GM12865 (cell line): ENCODE measurements at regions not wholly inside any gene's neighbourhood (a gene's known extent, or its start where the extent isn't known, plus 50 kb on each side); places are given as distances from the start of the nearest gene placed in this dataset.

ENCODE experiments used
- DNase-seq: peaks from one replicate; pipeline ENCODE4 v3.0.0; 2010; ENCODE audit warnings: low read depth
- H3K4me3 ChIP-seq: 2 replicates; pipeline ENCODE4 v1.5.1; 2011; ENCODE audit warnings: mild to moderate bottlenecking, low read depth, low read length, control low read depth
- TF ChIP-seq, protein P1 (sequence below): IDR thresholded peaks from 2 replicates; pipeline ENCODE4 v1.5.1; 2011; ENCODE audit warnings: low read length, control low read depth, low read depth, inconsistent platforms; ENCODE audit not compliant: insufficient read depth; ENCODE audit errors: missing control alignments

DNA sequence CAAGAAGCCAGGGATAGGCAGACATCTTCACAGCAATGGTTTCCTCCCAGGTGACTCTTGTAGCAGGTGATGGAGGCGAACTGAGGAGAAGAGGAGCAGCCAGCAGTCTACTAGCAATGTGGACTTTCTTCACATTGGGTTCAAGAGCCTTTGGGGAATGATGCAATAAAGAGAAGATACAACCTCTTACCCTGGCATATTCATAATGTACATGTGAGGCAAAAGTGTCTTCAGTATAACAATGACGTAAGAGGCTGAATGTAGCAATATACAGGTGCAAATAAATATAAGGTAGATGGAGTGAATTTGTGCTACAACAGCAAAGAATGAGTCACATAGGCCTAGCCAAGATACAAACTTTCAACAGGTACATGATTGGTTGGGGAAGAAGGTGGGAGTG, 70.9 kb upstream of the SOX9 start:
- DNase-seq = no peak
- TF ChIP-seq, protein P1, sequence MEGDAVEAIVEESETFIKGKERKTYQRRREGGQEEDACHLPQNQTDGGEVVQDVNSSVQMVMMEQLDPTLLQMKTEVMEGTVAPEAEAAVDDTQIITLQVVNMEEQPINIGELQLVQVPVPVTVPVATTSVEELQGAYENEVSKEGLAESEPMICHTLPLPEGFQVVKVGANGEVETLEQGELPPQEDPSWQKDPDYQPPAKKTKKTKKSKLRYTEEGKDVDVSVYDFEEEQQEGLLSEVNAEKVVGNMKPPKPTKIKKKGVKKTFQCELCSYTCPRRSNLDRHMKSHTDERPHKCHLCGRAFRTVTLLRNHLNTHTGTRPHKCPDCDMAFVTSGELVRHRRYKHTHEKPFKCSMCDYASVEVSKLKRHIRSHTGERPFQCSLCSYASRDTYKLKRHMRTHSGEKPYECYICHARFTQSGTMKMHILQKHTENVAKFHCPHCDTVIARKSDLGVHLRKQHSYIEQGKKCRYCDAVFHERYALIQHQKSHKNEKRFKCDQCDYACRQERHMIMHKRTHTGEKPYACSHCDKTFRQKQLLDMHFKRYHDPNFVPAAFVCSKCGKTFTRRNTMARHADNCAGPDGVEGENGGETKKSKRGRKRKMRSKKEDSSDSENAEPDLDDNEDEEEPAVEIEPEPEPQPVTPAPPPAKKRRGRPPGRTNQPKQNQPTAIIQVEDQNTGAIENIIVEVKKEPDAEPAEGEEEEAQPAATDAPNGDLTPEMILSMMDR = no peak
- no peak overlapping the region for H3K4me3 ChIP-seq

DNA sequence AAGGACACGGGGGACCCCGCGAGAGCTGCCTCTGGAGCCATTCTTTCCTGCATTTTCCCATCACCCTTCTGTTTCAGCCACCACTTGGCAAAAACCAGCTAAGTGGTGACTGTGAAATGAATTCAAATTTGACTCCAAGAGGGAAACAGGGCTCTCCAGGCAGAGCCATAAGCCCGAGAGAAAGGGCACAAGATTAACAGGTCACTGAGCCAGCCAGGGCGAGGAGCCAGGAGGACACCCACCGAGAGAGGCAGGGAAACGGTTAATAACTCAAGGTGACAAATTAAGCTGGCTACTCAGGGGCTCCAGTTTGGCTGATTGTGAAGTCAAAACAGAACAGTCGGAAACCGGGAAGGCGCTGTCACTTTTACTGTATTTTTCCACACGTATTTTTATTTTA, 67.8 kb upstream of the SOX9 start:
- TF ChIP-seq, protein P1 = no peak
- no peak overlapping the region for H3K4me3 ChIP-seq
- DNase-seq = no peak

DNA sequence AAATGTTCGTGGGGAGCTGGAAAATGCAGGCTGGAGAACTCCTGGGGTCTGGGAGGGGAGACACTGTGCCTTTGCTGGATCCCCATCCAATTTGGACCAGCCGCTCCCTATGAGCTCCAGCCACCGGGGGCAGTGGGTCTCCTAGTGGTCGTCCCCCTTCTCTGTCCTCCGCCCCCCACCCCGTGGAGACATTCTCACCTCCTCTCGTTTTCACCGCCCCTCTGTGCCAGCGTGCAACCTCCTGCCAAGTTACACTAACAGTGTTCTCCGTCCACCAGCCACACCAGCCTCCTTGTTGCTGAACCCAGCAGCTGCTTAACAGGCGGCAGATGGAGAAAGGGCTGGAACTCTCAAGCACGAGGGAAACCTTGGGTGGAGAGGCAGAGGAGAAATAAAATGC, 67.4 kb upstream of the SOX9 start:
- H3K4me3 ChIP-seq = no peak overlapping the region
- no peak for DNase-seq
- TF ChIP-seq, protein P1 = no peak

DNA sequence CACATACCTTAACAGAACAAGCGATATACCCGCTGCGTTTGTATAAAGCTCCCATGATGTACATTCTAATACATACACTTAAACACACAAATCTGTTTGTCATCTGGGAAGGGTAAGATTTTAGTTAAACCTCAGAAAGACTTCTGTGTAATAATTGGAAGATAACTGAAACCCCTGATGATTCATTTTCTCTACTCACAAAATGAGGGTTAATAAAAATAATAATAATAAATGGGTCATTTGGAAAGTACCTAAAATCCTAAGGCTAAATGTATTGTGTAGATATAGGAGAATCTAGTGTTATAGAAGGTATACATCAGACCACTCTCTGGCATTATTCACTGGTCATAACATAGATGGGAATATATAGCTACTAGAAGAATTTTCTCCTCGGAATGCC, 64.7 kb upstream of the SOX9 start:
- TF ChIP-seq, protein P1 = no peak
- peak; percentile 18 for DNase-seq
- no peak overlapping the region for H3K4me3 ChIP-seq

DNA sequence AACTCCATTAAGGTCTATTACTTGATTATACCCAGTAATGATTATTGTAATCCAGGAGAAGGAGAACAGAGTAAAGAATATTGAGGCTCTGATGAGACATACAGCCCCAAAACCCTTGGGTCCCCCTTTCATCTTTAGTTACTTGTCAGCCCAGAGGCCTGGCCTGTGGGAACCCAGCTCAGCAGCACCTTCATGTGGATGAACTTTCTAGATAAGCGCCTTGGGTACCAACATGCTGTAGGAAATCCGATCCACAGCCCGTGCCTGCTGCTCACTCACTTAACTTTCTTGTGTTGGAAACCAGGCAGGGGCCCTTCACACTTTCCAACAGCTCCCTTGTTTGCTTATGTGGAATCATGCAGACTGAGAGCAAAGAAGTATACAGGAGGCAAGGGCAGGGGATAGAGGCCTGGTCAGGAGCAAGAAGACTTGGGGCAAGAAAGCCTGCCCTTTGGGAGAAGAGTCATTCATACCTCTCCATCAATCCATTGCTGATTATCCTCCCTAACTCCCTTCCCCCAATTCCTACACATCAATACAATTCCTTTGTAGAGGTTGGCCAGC, 64.0 kb upstream of the SOX9 start:
- TF ChIP-seq, protein P1 = peak; percentile 1
- DNase-seq = peak; percentile 30
- H3K4me3 ChIP-seq = no peak overlapping the region

DNA sequence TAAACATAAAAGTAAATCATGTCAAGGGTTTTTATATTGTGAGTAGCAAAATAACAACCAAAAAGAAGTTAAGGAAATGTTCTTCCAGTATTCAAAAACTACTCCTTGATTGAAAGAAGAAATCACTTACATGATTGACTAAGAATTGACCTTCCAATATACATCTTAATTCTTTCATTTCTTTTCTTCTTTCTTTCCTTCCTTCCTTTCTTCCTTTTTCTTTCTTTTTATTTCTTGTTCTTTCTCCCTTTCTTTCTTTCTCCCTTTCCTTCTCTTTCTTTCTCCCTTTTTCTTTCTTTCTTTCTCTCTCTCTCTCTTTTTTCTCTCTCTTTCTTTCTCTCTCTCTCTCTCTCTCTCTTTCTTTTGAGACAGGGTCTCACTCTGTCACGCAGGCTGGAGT, 60.7 kb upstream of the SOX9 start:
- TF ChIP-seq, protein P1 = no peak
- DNase-seq = no peak
- H3K4me3 ChIP-seq = no peak overlapping the region

DNA sequence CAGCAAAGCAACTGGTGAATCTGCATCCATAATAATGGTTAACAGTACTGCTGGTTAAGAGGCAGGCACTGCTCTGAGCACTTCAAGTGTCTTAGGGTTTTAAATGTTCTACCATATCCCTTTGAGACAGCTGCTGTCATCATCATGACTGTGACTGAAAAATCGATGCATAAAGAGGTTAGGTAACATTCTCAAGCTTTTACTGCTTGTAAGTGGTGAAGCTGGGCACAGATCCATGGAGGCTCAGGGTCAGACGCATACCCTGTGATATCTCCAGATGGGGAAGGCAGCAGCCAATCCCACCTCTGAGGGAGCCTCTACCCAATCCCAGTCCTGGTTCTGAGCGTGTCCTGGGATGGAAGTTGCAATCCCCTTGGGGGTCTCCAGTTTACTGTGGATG, 57.6 kb upstream of the SOX9 start:
- TF ChIP-seq, protein P1 = no peak

More for the DNA sequence above, 57.6 kb upstream of the SOX9 start:
- DNase-seq = no peak
- no peak overlapping the region for H3K4me3 ChIP-seq
